MM.1S (cell line): ENCODE measurements at regions not wholly inside any gene's neighbourhood (a gene's known extent, or its start where the extent isn't known, plus 50 kb on each side); places are given as distances from the start of the nearest gene placed in this dataset.

Source experiments
- DNase-seq: peaks from one replicate; pipeline ENCODE4 v3.0.0-alpha.2; 2015
- H2AFZ ChIP-seq: fragments of 300-600 bp; sonication (generic); 2 replicates; pipeline ENCODE4 v1.6.0; 2016; ENCODE audit warnings: antibody characterized with exemption, low read length
- H3F3A ChIP-seq: fragments of 300-600 bp; sonication (generic); 2 replicates; pipeline ENCODE4 v1.6.1; 2016; ENCODE audit warnings: mild to moderate bottlenecking, antibody characterized with exemption, low read length, moderate library complexity, mixed read lengths; ENCODE audit not compliant: insufficient read depth
- H3K27ac ChIP-seq: fragments of 300-600 bp; sonication (generic); 2 replicates; pipeline ENCODE4 v1.5.1; 2016; ENCODE audit warnings: mild to moderate bottlenecking, low read length
- H3K27me3 ChIP-seq: fragments of 300-600 bp; sonication (generic); replicated peaks from 2 replicates; pipeline ENCODE4 v1.6.0; 2016; ENCODE audit warnings: low read length; ENCODE audit not compliant: insufficient read depth
- H3K36me3 ChIP-seq: fragments of 300-600 bp; sonication (generic); replicated peaks from 2 replicates; pipeline ENCODE4 v1.6.1; 2016; ENCODE audit warnings: mild to moderate bottlenecking, low read length, mixed read lengths; ENCODE audit not compliant: insufficient read depth
- H3K4me1 ChIP-seq: fragments of 300-600 bp; sonication (generic); 2 replicates; pipeline ENCODE4 v1.6.1; 2016; ENCODE audit warnings: low read length, mixed read lengths
- H3K4me2 ChIP-seq: fragments of 300-600 bp; sonication (generic); 2 replicates; pipeline ENCODE4 v1.6.0; 2016; ENCODE audit warnings: low read depth, low read length
- H3K4me3 ChIP-seq: fragments of 300-600 bp; sonication (generic); 2 replicates; pipeline ENCODE4 v1.5.1; 2016; ENCODE audit warnings: low read length, mixed read lengths
- H3K79me2 ChIP-seq: fragments of 300-600 bp; sonication (generic); 2 replicates; pipeline ENCODE4 v1.6.1; 2016; ENCODE audit warnings: mixed run types, low read length, mixed read lengths
- H3K9ac ChIP-seq: fragments of 300-600 bp; sonication (generic); 2 replicates; pipeline ENCODE4 v1.6.1; 2016; ENCODE audit warnings: low read length, mixed read lengths
- H3K9me2 ChIP-seq: fragments of 300-600 bp; sonication (generic); replicated peaks from 2 replicates; pipeline ENCODE4 v1.6.1; 2016; ENCODE audit warnings: mild to moderate bottlenecking, low read length, mixed read lengths; ENCODE audit not compliant: insufficient read depth
- H3K9me3 ChIP-seq: fragments of 300-600 bp; sonication (generic); replicated peaks from 2 replicates; pipeline ENCODE4 v1.6.1; 2016; ENCODE audit warnings: mild to moderate bottlenecking, low read length, mixed read lengths; ENCODE audit not compliant: insufficient read depth
- H4K20me1 ChIP-seq: fragments of 300-600 bp; sonication (generic); 2 replicates; pipeline ENCODE4 v1.6.1; 2016; ENCODE audit warnings: mild to moderate bottlenecking, low read length, moderate library complexity, mixed read lengths; ENCODE audit not compliant: insufficient read depth
- CTCF ChIP-seq: fragments of 300-600 bp; sonication (generic); IDR thresholded peaks from 2 replicates; pipeline ENCODE4 v1.5.1; 2016; ENCODE audit warnings: antibody characterized with exemption, low read length, mixed read lengths
- EZH2 ChIP-seq: fragments of 300-600 bp; sonication (generic); optimal IDR thresholded peaks from 2 replicates; pipeline ENCODE3; 2017; ENCODE audit warnings: low read depth, mild to moderate bottlenecking, antibody characterized with exemption, low read length, mixed read lengths
- EZH2phosphoT487 ChIP-seq: fragments of 300-600 bp; sonication (generic); IDR thresholded peaks from 2 replicates; pipeline ENCODE4 v1.6.1; 2018; ENCODE audit warnings: antibody characterized with exemption, low read length

- no peak for DNase-seq
- H3K9ac ChIP-seq: no peak overlapping the region
- H3K9me2 ChIP-seq: no peaks in the 10 kb centered on the region
- no peak overlapping the region for H3K4me3 ChIP-seq
- H3K9me3 ChIP-seq: no peaks in the 10 kb centered on the region
- H3K27ac ChIP-seq: no peak overlapping the region
- no peaks in the 10 kb centered on the region for H3F3A ChIP-seq
- no peak overlapping the region for H2AFZ ChIP-seq
- TF ChIP-seq CTCF (no peak), EZH2 (no peak), EZH2phosphoT487 (no peak)
- H3K36me3 ChIP-seq: no peaks in the 10 kb centered on the region
- no peaks in the 10 kb centered on the region for H3K79me2 ChIP-seq
- no peaks in the 10 kb centered on the region for H4K20me1 ChIP-seq
- no peaks in the 10 kb centered on the region for H3K27me3 ChIP-seq
- no peak overlapping the region for H3K4me2 ChIP-seq
- no peaks in the 10 kb centered on the region for H3K4me1 ChIP-seq
Measured at GRCh38 chrX:14267216-14267615, 237.5 kb upstream of the GEMIN8 start.

- H3K9me2 ChIP-seq: no peaks in the 10 kb centered on the region
- no peaks in the 10 kb centered on the region for H3F3A ChIP-seq
- no peaks in the 10 kb centered on the region for H3K9me3 ChIP-seq
- no peak for TF ChIP-seq EZH2phosphoT487
- TF ChIP-seq CTCF: no peak
- no peak for TF ChIP-seq EZH2
- H3K9ac ChIP-seq: no peak overlapping the region
- H3K4me3 ChIP-seq: no peak overlapping the region
- H2AFZ ChIP-seq: no peak overlapping the region
- H3K27me3 ChIP-seq: no peaks in the 10 kb centered on the region
- H3K27ac ChIP-seq: no peak overlapping the region
- DNase-seq: no peak
- no peaks in the 10 kb centered on the region for H3K79me2 ChIP-seq
- H3K4me1 ChIP-seq: no peaks in the 10 kb centered on the region
- H3K4me2 ChIP-seq: no peak overlapping the region
- H3K36me3 ChIP-seq: no peaks in the 10 kb centered on the region
- H4K20me1 ChIP-seq: no peaks in the 10 kb centered on the region
Measured at GRCh38 chrX:14266705-14267104, 237.0 kb upstream of the GEMIN8 start.

- no peak for DNase-seq
- no peak overlapping the region for H3K4me2 ChIP-seq
- no peaks in the 10 kb centered on the region for H4K20me1 ChIP-seq
- H3F3A ChIP-seq: no peaks in the 10 kb centered on the region
- no peak overlapping the region for H3K4me3 ChIP-seq
- H3K9me2 ChIP-seq: no peaks in the 10 kb centered on the region
- TF ChIP-seq EZH2 (no peak), EZH2phosphoT487 (no peak), CTCF (no peak)
- no peaks in the 10 kb centered on the region for H3K4me1 ChIP-seq
- no peak overlapping the region for H2AFZ ChIP-seq
- no peaks in the 10 kb centered on the region for H3K27me3 ChIP-seq
- H3K9ac ChIP-seq: no peak overlapping the region
- H3K79me2 ChIP-seq: no peaks in the 10 kb centered on the region
- H3K27ac ChIP-seq: no peak overlapping the region
- no peaks in the 10 kb centered on the region for H3K9me3 ChIP-seq
- H3K36me3 ChIP-seq: no peaks in the 10 kb centered on the region
Measured at GRCh38 chrX:14243823-14244222, 214.1 kb upstream of the GEMIN8 start.
